HCT116 (cell line): ENCODE measurements at regions not wholly inside any gene's neighbourhood (a gene's known extent, or its start where the extent isn't known, plus 50 kb on each side); places are given as distances from the start of the nearest gene placed in this dataset.

ENCODE experiments used
- ATAC-seq: fragments of 200-7000 bp; cut with Tn5 transposase; 2 replicates; pipeline ENCODE4 v1.9.1; 2020; ENCODE audit warnings: mild to moderate bottlenecking, moderate library complexity
- BruUV-seq: library from RNA; stranded (reverse); fragments of 400-500 nt; replicated peaks from 2 replicates; lab custom pipeline; 2021; lab: Mats Ljungman, UMichigan
- CTCF ChIA-PET: fragments of 300-600 bp; sonication (Branson Sonifier 250); formaldehyde crosslinking; loops from one replicate; lab custom pipeline; 2021; ENCODE audit warnings: antibody characterized with exemption; lab: Charles Lee
- POLR2A ChIA-PET: fragments of 300-600, 350-600 bp; sonication (Branson Sonifier 250); formaldehyde crosslinking; loops from one replicate; lab custom pipeline; 2021; ENCODE audit warnings: antibody characterized with exemption; lab: Charles Lee
- RAD21 ChIA-PET, 2 experiments: fragments of 300-600 bp; sonication (Branson Sonifier 250); formaldehyde crosslinking; loops; one replicate each; lab custom pipeline; 2023; ENCODE audit warnings: low total read pairs in 2 of 2; ENCODE audit not compliant: uncharacterized antibody in 2 of 2, unreplicated experiment in 2 of 2, low non-redundant PET in 1 of 2; lab: Charles Lee
- DNase-seq: peaks from one replicate; pipeline ENCODE4 v3.0.0-alpha.2; 2010; ENCODE audit warnings: low read depth, low spot score
- H2AFZ ChIP-seq: fragments of 200-600 bp; shearing (Covaris generic), sonication (generic); 2 replicates; pipeline ENCODE4 v1.6.1; 2017; ENCODE audit warnings: low read depth, mixed run types, mixed read lengths, antibody characterized with exemption, low read length; ENCODE audit not compliant: poor library complexity, severe bottlenecking
- H3K27ac ChIP-seq: 2 replicates; pipeline ENCODE4 v1.5.1; 2012; ENCODE audit warnings: low read depth, low read length
- H3K27me3 ChIP-seq: fragments of 200-600 bp; sonication (generic); 2 replicates; pipeline ENCODE4 v1.6.1; 2016; ENCODE audit warnings: mixed run types, low read length, mixed read lengths; ENCODE audit not compliant: insufficient read depth
- H3K36me3 ChIP-seq, 2 experiments: fragments of 200-500 bp in 1 of 2; fragments of 200-600 bp in 1 of 2; sonication (Bioruptor generic) in 1 of 2; sonication (generic) in 1 of 2; 2 replicates each; pipeline versions ENCODE4 v1.5.1 to v1.6.1; 2014 to 2016; ENCODE audit warnings: low read length in 2 of 2, inconsistent platforms in 1 of 2, mixed read lengths in 1 of 2, mixed run types in 1 of 2; ENCODE audit not compliant: insufficient read depth in 2 of 2, control insufficient read depth in 1 of 2
- H3K4me1 ChIP-seq, 2 experiments: fragments of 200-600 bp in 1 of 2; sonication (generic) in 1 of 2; 2 replicates each; pipeline versions ENCODE4 v1.5.1 to v1.6.1; 2012 to 2017; ENCODE audit warnings: low read length in 2 of 2, inconsistent platforms in 1 of 2, mild to moderate bottlenecking in 1 of 2, mixed read lengths in 1 of 2, mixed run types in 1 of 2, moderate library complexity in 1 of 2; ENCODE audit not compliant: insufficient read depth in 2 of 2, control insufficient read depth in 1 of 2
- H3K4me2 ChIP-seq: fragments of 200-600 bp; sonication (generic); 2 replicates; pipeline ENCODE4 v1.6.1; 2017; ENCODE audit warnings: mixed run types, low read length, mixed read lengths
- H3K4me3 ChIP-seq, 2 experiments: fragments of 200-600 bp in 1 of 2; sonication (generic) in 1 of 2; replicated peaks in 1 of 2; 2 replicates each; pipeline ENCODE4 v1.5.1; 2011 to 2016; ENCODE audit warnings: low read length in 2 of 2, control low read depth in 1 of 2, low read depth in 1 of 2, mild to moderate bottlenecking in 1 of 2, mixed read lengths in 1 of 2, mixed run types in 1 of 2
- H3K79me2 ChIP-seq: fragments of 200-600 bp; sonication (generic); 2 replicates; pipeline ENCODE4 v1.6.1; 2017; ENCODE audit warnings: mild to moderate bottlenecking, mixed run types, low read length, moderate library complexity, mixed read lengths; ENCODE audit not compliant: insufficient read depth
- H3K9ac ChIP-seq: fragments of 200-600 bp; sonication (generic); 2 replicates; pipeline ENCODE4 v1.6.1; 2016; ENCODE audit warnings: low read length, mixed read lengths
- H3K9me2 ChIP-seq: fragments of 200-600 bp; sonication (generic), shearing (Covaris generic); 2 replicates; pipeline ENCODE4 v1.6.1; 2017; ENCODE audit warnings: mixed run types, mild to moderate bottlenecking, moderate library complexity; ENCODE audit not compliant: insufficient read depth
- H3K9me3 ChIP-seq, 2 experiments: fragments of 200-500 bp in 1 of 2; fragments of 200-600 bp in 1 of 2; sonication (Bioruptor generic) in 1 of 2; sonication (generic) in 1 of 2; 2 replicates each; pipeline ENCODE4 v1.6.1; 2014 to 2017; ENCODE audit warnings: low read length in 2 of 2, mixed read lengths in 2 of 2, inconsistent platforms in 1 of 2, low read depth in 1 of 2, mild to moderate bottlenecking in 1 of 2, mixed run types in 1 of 2, moderate library complexity in 1 of 2; ENCODE audit not compliant: control insufficient read depth in 1 of 2, insufficient read depth in 1 of 2
- H4K20me1 ChIP-seq: fragments of 200-600 bp; sonication (generic), shearing (Covaris generic); 2 replicates; pipeline ENCODE4 v1.6.1; 2017; ENCODE audit warnings: mixed run types, mild to moderate bottlenecking, moderate library complexity; ENCODE audit not compliant: insufficient read depth
- CBX3 ChIP-seq: IDR thresholded peaks from 2 replicates; pipeline ENCODE4 v1.6.1; 2012; ENCODE audit warnings: low read depth
- CEBPB ChIP-seq: IDR thresholded peaks from 2 replicates; pipeline ENCODE4 v1.6.1; 2012; ENCODE audit warnings: low read depth
- ELF1 ChIP-seq: IDR thresholded peaks from 2 replicates; pipeline ENCODE4 v1.6.1; 2012; ENCODE audit warnings: low read depth, borderline replicate concordance
- EZH2phosphoT487 ChIP-seq: fragments of 200-600 bp; IDR thresholded peaks from 2 replicates; pipeline ENCODE4 v1.6.1; 2018; ENCODE audit warnings: antibody characterized with exemption, borderline replicate concordance
- FOSL1 ChIP-seq: IDR thresholded peaks from 2 replicates; pipeline ENCODE4 v1.6.1; 2012; ENCODE audit warnings: low read depth
- JUND ChIP-seq: IDR thresholded peaks from 2 replicates; pipeline ENCODE4 v1.6.1; 2012
- POLR2AphosphoS5 ChIP-seq: IDR thresholded peaks from 2 replicates; pipeline ENCODE4 v1.6.1; 2011; ENCODE audit warnings: mild to moderate bottlenecking, low read depth, low read length, moderate library complexity
- SP1 ChIP-seq: IDR thresholded peaks from 2 replicates; pipeline ENCODE4 v1.6.1; 2012; ENCODE audit warnings: low read depth
- ZNF274 ChIP-seq: fragments of 200-500 bp; sonication (Bioruptor generic); IDR thresholded peaks from 2 replicates; pipeline ENCODE4 v1.6.1; 2014; ENCODE audit warnings: mild to moderate bottlenecking, low read depth, low read length, inconsistent platforms
- intact Hi-C: fragments of 100-400 bp; cut with micrococcal nuclease; formaldehyde crosslinking; loops from 2 replicates; pipeline ENCODE4 v1.10.0; 2022
- TF ChIP-seq, protein P1 (sequence below): IDR thresholded peaks from 2 replicates; pipeline ENCODE4 v1.6.1; 2011; ENCODE audit warnings: mild to moderate bottlenecking, low read length, moderate library complexity; ENCODE audit not compliant: insufficient replicate concordance; ENCODE audit errors: extremely low read depth

DNA sequence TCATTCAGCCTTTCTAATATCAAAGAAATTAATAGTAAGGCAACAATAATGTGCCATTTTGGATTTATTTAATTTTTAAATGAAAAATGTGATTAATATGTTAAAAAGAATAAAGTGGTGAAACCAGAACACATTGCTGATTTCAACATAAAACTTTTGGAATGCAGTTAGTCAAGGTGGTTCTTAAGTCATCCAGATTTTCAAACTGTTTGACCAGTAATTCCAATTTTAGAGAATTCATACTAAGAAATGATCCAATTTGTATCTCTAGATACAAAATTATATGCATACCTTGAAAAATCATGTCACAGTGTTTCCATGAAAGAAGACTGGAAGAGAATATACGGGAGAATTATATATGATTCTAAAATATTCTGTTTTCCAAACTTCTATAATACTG lies 54.2 kb upstream of the MCOLN3 start:
- Histone ChIP-seq H2AFZ (peak overlapping the region; percentile 33), H3K9me2 (no peaks in the 10 kb centered on the region), H3K9me3 (no peaks in the 10 kb centered on the region), H3K36me3 (no peaks in the 10 kb centered on the region), H3K4me2 (no peak overlapping the region), H3K4me3 (no peak overlapping the region), H3K9ac (no peak overlapping the region), H3K4me1 (no peaks in the 10 kb centered on the region), H4K20me1 (no peaks in the 10 kb centered on the region), H3K27me3 (no peaks in the 10 kb centered on the region), H3K79me2 (no peaks in the 10 kb centered on the region), H3K27ac (no peak overlapping the region)
- RAD21 ChIA-PET: no interaction called here
- ATAC-seq (no peak), DNase-seq (no peak)
- CTCF ChIA-PET: no interaction called here
- no TSS peak for BruUV-seq
- POLR2A ChIA-PET: no interaction called here
- TF ChIP-seq POLR2AphosphoS5: no peak
- TF ChIP-seq ELF1: no peak
- TF ChIP-seq JUND: no peak
- TF ChIP-seq, protein P1, sequence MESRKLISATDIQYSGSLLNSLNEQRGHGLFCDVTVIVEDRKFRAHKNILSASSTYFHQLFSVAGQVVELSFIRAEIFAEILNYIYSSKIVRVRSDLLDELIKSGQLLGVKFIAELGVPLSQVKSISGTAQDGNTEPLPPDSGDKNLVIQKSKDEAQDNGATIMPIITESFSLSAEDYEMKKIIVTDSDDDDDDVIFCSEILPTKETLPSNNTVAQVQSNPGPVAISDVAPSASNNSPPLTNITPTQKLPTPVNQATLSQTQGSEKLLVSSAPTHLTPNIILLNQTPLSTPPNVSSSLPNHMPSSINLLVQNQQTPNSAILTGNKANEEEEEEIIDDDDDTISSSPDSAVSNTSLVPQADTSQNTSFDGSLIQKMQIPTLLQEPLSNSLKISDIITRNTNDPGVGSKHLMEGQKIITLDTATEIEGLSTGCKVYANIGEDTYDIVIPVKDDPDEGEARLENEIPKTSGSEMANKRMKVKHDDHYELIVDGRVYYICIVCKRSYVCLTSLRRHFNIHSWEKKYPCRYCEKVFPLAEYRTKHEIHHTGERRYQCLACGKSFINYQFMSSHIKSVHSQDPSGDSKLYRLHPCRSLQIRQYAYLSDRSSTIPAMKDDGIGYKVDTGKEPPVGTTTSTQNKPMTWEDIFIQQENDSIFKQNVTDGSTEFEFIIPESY: no peak
- no peak for TF ChIP-seq ZNF274
- no peak for TF ChIP-seq CBX3
- no peak for TF ChIP-seq FOSL1
- TF ChIP-seq EZH2phosphoT487: no peak
- no peak for TF ChIP-seq SP1
- no peak for TF ChIP-seq CEBPB
- intact Hi-C loops: loop anchor here (10.0 kb wide), 1 partner anchor 158 kb away; no protein-coding TSS in a partner anchor
